ENCODE measurements at regions not wholly inside any gene's neighbourhood (a gene's known extent, or its start where the extent isn't known, plus 50 kb on each side); places are given as distances from the start of the nearest gene placed in this dataset.

DNA sequence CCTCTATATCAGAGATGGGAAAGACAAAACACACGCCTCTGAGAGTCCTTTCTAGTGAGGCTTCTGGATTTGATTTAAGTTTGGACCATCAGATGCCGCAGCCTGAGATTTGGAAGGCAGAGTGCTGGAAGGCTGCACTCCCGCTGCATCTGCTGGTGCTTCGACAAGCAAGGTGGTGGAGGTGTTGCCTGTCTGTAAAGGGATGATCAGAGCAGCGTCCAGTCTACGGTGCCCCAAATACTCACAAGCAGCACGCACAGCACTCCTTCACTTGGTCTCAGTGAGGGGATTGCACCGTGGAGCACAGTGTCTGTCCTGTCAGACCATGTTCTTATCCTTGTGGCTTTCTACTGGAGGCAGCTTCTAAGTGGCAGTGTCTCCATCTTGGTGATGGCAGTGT, 221.4 kb downstream of the GADD45G start:
- Histone ChIP-seq H3K4me1 (ENCODE audit: control insufficient read depth in 2 of 2, insufficient read depth in 2 of 2, low read length in 1 of 2) (peaks cover 0 to 2% of the 10 kb centered on the region in 2 donors), H3K4me3 (ENCODE audit: low read depth in 1 of 2, low read length in 2 of 2) (no peak overlapping the region), H3K36me3 (ENCODE audit: control insufficient read depth in 2 of 2, insufficient read depth in 2 of 2, low read length in 1 of 2) (no peaks in the 10 kb centered on the region), H3K27me3 (ENCODE audit: control insufficient read depth in 1 of 2, insufficient read depth in 2 of 2, low read length in 2 of 2) (peaks cover 0 to 2% of the 10 kb centered on the region in 2 donors), H3K9me3 (ENCODE audit: control insufficient read depth in 2 of 2, insufficient read depth in 1 of 2, low read depth in 1 of 2, low read length in 1 of 2) (no peaks in the 10 kb centered on the region), H3K27ac (ENCODE audit: low read depth in 2 of 2, low read length in 1 of 2) (no peak overlapping the region)
- WGBS, 2 donors = 95% methylated on average over 8 of the region's 8 CpGs

DNA sequence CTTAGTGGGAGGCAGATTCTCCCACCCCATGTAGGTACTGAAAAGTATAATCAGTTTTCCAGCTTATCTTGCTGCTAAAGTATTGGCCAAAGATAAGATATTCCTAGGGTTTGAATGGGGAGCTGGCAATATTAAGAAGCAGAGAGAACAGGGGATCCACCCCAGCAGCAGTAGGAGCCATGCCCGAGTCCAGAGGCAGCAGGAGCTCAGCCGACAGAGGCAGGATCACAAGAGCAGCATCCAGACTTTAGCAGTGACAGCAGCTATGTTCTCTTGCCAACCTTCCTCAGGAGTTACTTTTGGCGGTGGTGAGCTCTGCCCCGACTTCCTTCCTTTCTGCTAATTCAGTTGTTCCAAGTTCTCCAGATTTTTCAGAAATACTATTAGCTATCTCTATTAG, 224.5 kb downstream of the GADD45G start:
- peaks cover 0 to 2% of the 10 kb centered on the region in 2 donors for H3K4me1 ChIP-seq (ENCODE audit: control insufficient read depth in 2 of 2, insufficient read depth in 2 of 2, low read length in 1 of 2)
- no peaks in the 10 kb centered on the region for H3K9me3 ChIP-seq (ENCODE audit: control insufficient read depth in 2 of 2, insufficient read depth in 1 of 2, low read depth in 1 of 2, low read length in 1 of 2)
- no peak overlapping the region for H3K4me3 ChIP-seq (ENCODE audit: low read depth in 1 of 2, low read length in 2 of 2)
- H3K36me3 ChIP-seq (ENCODE audit: control insufficient read depth in 2 of 2, insufficient read depth in 2 of 2, low read length in 1 of 2) = no peaks in the 10 kb centered on the region
- 83 to 89% methylated on average over 4 of the region's 4 CpGs for WGBS, 2 donors
- H3K27ac ChIP-seq (ENCODE audit: low read depth in 2 of 2, low read length in 1 of 2) = no peak overlapping the region
- peaks cover 0 to 2% of the 10 kb centered on the region in 2 donors for H3K27me3 ChIP-seq (ENCODE audit: control insufficient read depth in 1 of 2, insufficient read depth in 2 of 2, low read length in 2 of 2)

DNA sequence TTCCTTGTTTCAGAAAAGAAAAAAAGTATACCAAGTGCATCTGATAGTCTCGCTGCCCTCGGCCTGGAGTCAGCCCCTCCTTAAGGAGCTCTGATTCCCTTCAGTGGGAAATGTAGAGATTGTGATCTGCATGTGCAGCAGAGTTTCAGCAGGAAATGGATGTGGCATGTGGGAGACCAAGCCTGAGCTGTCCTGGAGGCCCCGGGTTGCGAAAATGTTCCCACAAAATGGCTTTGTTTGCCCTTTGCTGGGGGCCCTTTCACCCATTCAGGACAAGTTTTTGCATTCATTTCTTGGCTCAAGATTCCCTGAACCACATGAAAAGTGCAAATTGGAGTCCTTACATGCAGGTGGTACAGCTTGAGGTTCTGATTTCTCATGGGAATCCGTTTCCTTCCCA, 230.9 kb downstream of the GADD45G start:
- 53 to 68% methylated on average over 5 of the region's 5 CpGs for WGBS, 2 donors
- no peaks in the 10 kb centered on the region for H3K9me3 ChIP-seq (ENCODE audit: control insufficient read depth in 2 of 2, insufficient read depth in 1 of 2, low read depth in 1 of 2, low read length in 1 of 2)
- no peak overlapping the region for H3K27ac ChIP-seq (ENCODE audit: low read depth in 2 of 2, low read length in 1 of 2)
- H3K27me3 ChIP-seq (ENCODE audit: control insufficient read depth in 1 of 2, insufficient read depth in 2 of 2, low read length in 2 of 2) = no peaks in the 10 kb centered on the region
- H3K4me1 ChIP-seq (ENCODE audit: control insufficient read depth in 2 of 2, insufficient read depth in 2 of 2, low read length in 1 of 2) = no peaks in the 10 kb centered on the region
- H3K4me3 ChIP-seq (ENCODE audit: low read depth in 1 of 2, low read length in 2 of 2) = no peak overlapping the region
- H3K36me3 ChIP-seq (ENCODE audit: control insufficient read depth in 2 of 2, insufficient read depth in 2 of 2, low read length in 1 of 2) = no peaks in the 10 kb centered on the region

DNA sequence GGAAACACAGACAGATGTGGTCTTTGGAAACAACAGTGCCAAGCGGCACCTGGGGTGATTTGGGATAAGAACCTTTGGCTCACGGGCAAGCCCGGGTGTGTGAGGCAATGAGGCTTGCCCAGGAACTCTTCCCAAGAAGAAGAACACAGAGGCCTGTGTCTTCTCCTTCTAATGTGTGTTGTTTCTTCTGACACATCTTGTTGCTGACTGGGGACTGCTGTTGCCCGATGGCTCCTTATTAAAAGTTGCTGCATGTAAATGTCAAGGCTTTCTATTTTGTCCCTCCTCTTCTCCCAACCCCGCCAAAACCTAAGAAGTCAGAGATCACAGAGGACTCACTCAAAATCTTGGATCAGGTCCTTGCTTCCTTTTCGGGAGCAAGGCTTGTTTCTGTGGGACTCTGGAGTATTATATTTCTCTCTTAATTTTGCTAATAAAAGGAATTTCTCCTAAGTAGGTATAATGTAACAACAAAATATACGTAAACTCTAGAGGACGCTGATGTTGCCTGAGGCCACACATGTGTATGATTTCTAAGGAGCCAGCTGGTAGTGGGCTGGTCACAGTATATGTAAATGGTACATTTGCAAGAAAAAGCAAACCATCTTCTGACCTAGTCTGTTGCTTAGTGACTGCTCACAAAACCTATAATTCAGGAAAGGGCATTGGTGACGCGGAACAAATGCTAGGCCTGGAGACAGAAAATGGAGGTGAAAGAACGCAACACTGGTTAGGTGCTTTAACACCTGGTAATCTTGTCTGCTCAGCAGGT, 232.5 kb downstream of the GADD45G start:
- Histone ChIP-seq H3K27ac (ENCODE audit: low read depth in 2 of 2, low read length in 1 of 2) (no peak overlapping the region), H3K4me1 (ENCODE audit: control insufficient read depth in 2 of 2, insufficient read depth in 2 of 2, low read length in 1 of 2) (no peaks in the 10 kb centered on the region), H3K27me3 (ENCODE audit: control insufficient read depth in 1 of 2, insufficient read depth in 2 of 2, low read length in 2 of 2) (no peaks in the 10 kb centered on the region), H3K36me3 (ENCODE audit: control insufficient read depth in 2 of 2, insufficient read depth in 2 of 2, low read length in 1 of 2) (no peaks in the 10 kb centered on the region), H3K9me3 (ENCODE audit: control insufficient read depth in 2 of 2, insufficient read depth in 1 of 2, low read depth in 1 of 2, low read length in 1 of 2) (no peaks in the 10 kb centered on the region), H3K4me3 (ENCODE audit: low read depth in 1 of 2, low read length in 2 of 2) (no peak overlapping the region)
- WGBS, 2 donors = 59 to 70% methylated on average over 11 of the region's 11 CpGs

DNA sequence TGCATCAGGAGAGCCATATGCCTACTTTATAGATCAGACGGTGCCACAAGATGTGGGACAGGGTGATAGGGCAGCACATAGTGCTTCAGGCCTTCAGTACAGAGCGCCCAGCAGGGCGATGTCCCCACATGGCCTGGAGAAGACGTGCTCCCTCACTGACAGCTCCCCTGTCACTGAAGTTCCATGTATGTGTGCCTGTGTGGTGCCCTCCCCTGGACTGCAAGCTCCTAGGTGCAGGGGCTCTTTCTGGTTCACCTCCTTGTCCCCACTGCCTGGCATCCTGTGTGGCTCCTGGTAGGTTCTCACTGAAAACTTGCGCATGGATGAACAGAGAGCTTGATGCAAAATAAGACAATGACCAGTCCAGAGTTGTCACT, 233.1 kb downstream of the GADD45G start:
- H3K27me3 ChIP-seq (ENCODE audit: control insufficient read depth in 1 of 2, insufficient read depth in 2 of 2, low read length in 2 of 2) = no peaks in the 10 kb centered on the region
- no peak overlapping the region for H3K4me3 ChIP-seq (ENCODE audit: low read depth in 1 of 2, low read length in 2 of 2)
- WGBS, 2 donors = 95% methylated on average over 5 of the region's 5 CpGs
- no peaks in the 10 kb centered on the region for H3K36me3 ChIP-seq (ENCODE audit: control insufficient read depth in 2 of 2, insufficient read depth in 2 of 2, low read length in 1 of 2)
- no peaks in the 10 kb centered on the region for H3K4me1 ChIP-seq (ENCODE audit: control insufficient read depth in 2 of 2, insufficient read depth in 2 of 2, low read length in 1 of 2)
- no peaks in the 10 kb centered on the region for H3K9me3 ChIP-seq (ENCODE audit: control insufficient read depth in 2 of 2, insufficient read depth in 1 of 2, low read depth in 1 of 2, low read length in 1 of 2)
- H3K27ac ChIP-seq (ENCODE audit: low read depth in 2 of 2, low read length in 1 of 2) = no peak overlapping the region

DNA sequence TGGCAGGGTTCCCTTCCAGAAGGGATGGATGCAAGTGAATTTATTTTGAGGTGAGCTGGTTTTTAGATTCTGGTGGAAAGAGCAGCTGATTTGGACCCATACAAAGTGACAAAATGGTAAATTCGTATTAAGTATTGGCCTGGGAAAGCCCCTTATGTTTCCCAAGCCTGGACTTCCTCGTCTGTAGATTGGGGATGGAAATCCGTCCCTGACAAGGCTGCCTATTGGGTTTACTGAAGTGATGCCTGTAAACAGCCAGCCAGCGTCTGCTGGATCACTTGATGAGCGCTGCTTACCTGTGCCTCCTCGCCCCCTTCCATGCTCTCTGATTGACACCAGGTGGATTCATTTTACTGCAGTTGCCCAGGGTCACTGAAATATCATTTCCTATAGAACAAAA, 233.8 kb downstream of the GADD45G start:
- Histone ChIP-seq H3K9me3 (ENCODE audit: control insufficient read depth in 2 of 2, insufficient read depth in 1 of 2, low read depth in 1 of 2, low read length in 1 of 2) (no peaks in the 10 kb centered on the region), H3K27ac (ENCODE audit: low read depth in 2 of 2, low read length in 1 of 2) (no peak overlapping the region), H3K36me3 (ENCODE audit: control insufficient read depth in 2 of 2, insufficient read depth in 2 of 2, low read length in 1 of 2) (no peaks in the 10 kb centered on the region), H3K27me3 (ENCODE audit: control insufficient read depth in 1 of 2, insufficient read depth in 2 of 2, low read length in 2 of 2) (no peaks in the 10 kb centered on the region), H3K4me3 (ENCODE audit: low read depth in 1 of 2, low read length in 2 of 2) (no peak overlapping the region), H3K4me1 (ENCODE audit: control insufficient read depth in 2 of 2, insufficient read depth in 2 of 2, low read length in 1 of 2) (no peaks in the 10 kb centered on the region)
- 74 to 83% methylated on average over 6 of the region's 6 CpGs for WGBS, 2 donors

DNA sequence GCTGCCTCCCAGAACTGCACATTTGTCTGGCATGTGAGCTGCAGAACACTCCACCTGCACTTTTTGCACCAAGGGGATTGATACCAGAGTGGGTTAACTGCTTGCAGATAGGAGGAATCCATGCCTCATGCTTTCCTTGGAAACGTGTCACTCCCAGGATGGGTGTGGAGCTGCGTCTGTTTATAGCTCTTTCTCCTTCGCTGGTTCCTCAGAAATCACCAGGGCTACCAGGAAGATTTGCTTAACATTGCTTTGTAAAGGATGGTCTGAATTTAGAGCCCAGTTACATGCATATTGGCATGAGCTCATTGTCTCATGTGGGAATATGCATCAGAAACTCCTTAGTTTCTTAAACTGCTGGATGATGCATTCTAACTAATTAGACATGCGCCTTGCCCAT, 234.6 kb downstream of the GADD45G start:
- no peak overlapping the region for H3K27ac ChIP-seq (ENCODE audit: low read depth in 2 of 2, low read length in 1 of 2)
- no peaks in the 10 kb centered on the region for H3K9me3 ChIP-seq (ENCODE audit: control insufficient read depth in 2 of 2, insufficient read depth in 1 of 2, low read depth in 1 of 2, low read length in 1 of 2)
- no peak overlapping the region for H3K4me3 ChIP-seq (ENCODE audit: low read depth in 1 of 2, low read length in 2 of 2)
- no peaks in the 10 kb centered on the region for H3K27me3 ChIP-seq (ENCODE audit: control insufficient read depth in 1 of 2, insufficient read depth in 2 of 2, low read length in 2 of 2)
- 51 to 54% methylated on average over 4 of the region's 4 CpGs for WGBS, 2 donors
- H3K4me1 ChIP-seq (ENCODE audit: control insufficient read depth in 2 of 2, insufficient read depth in 2 of 2, low read length in 1 of 2) = peaks cover 0 to 4% of the 10 kb centered on the region in 2 donors
- no peaks in the 10 kb centered on the region for H3K36me3 ChIP-seq (ENCODE audit: control insufficient read depth in 2 of 2, insufficient read depth in 2 of 2, low read length in 1 of 2)

DNA sequence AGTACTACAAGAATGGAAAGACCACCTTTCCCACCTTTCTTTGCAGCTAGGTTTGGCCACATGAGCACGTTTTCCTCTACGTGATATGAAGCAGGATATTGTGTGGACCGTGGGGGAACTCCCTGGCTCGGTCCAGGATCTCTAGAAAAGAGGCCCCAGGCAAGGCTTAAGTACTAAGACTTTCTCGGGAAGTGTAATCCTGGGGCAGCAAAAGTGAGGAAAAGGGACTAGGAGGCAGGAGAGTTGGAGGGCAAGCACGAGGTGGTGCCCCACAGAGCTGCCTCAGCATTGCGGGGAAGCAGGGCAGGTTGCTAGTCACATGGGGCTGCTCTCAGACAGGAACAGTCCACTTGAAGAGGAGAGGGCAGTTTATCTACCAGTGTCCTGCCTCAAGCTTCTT, 235.1 kb downstream of the GADD45G start:
- no peaks in the 10 kb centered on the region for H3K27me3 ChIP-seq (ENCODE audit: control insufficient read depth in 1 of 2, insufficient read depth in 2 of 2, low read length in 2 of 2)
- 59% methylated on average over 7 of the region's 7 CpGs for WGBS, 2 donors
- no peak overlapping the region for H3K27ac ChIP-seq (ENCODE audit: low read depth in 2 of 2, low read length in 1 of 2)
- no peak overlapping the region for H3K4me3 ChIP-seq (ENCODE audit: low read depth in 1 of 2, low read length in 2 of 2)
- peaks cover 0 to 4% of the 10 kb centered on the region in 2 donors for H3K4me1 ChIP-seq (ENCODE audit: control insufficient read depth in 2 of 2, insufficient read depth in 2 of 2, low read length in 1 of 2)
- no peaks in the 10 kb centered on the region for H3K9me3 ChIP-seq (ENCODE audit: control insufficient read depth in 2 of 2, insufficient read depth in 1 of 2, low read depth in 1 of 2, low read length in 1 of 2)
- H3K36me3 ChIP-seq (ENCODE audit: control insufficient read depth in 2 of 2, insufficient read depth in 2 of 2, low read length in 1 of 2) = no peaks in the 10 kb centered on the region

DNA sequence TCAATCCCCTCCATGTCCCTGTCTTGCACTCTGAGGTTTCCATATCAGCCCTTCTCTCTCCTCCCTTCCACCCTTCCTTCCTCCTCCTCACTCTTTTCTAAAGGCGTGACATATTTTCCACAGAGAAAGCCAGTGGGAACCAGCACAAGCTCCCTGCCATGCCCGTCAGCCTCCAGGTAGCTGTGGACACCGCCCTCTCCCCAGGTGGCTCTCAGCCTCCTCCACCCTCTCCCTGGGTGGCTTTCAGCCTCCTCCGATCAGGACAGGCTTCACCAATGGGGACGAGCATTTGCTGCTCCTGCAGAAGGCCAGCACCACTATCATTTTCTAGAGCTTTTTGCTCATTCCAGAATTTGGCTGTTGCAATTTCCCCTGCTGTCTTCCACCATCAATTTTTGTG, 236.6 kb downstream of the GADD45G start:
- Histone ChIP-seq H3K4me3 (ENCODE audit: low read depth in 1 of 2, low read length in 2 of 2) (no peak overlapping the region), H3K4me1 (ENCODE audit: control insufficient read depth in 2 of 2, insufficient read depth in 2 of 2, low read length in 1 of 2) (peaks cover 0 to 4% of the 10 kb centered on the region in 2 donors)

DNA sequence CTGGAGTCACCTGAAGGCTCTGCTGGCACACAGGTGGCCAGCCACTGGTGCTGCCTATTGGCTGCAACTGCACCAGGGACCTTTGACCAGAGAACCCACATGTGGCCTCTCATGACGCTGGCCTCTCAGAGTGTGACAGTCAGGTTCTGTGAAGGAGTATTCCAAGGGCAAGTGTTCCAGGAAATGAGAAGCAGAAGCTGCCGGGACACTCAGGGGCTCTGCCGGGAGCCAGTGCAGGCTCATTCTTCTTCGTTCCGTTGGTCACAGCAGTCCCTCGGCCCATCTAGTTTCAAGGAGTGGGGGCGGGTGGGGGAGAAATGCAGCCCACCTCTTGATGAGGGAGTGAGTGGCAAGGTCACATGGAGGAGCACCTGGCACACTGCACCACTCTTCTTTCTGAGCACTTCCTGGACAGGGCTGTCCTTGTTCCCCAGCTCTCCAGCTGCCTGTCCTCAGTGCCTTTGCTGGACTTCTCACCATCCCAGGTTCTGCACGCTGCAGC, 237.5 kb downstream of the GADD45G start:
- H3K4me3 ChIP-seq (ENCODE audit: low read depth in 1 of 2, low read length in 2 of 2) = no peak overlapping the region
- no peaks in the 10 kb centered on the region for H3K36me3 ChIP-seq (ENCODE audit: control insufficient read depth in 2 of 2, insufficient read depth in 2 of 2, low read length in 1 of 2)
- no peaks in the 10 kb centered on the region for H3K27me3 ChIP-seq (ENCODE audit: control insufficient read depth in 1 of 2, insufficient read depth in 2 of 2, low read length in 2 of 2)
- no peak overlapping the region for H3K27ac ChIP-seq (ENCODE audit: low read depth in 2 of 2, low read length in 1 of 2)
- no peaks in the 10 kb centered on the region for H3K9me3 ChIP-seq (ENCODE audit: control insufficient read depth in 2 of 2, insufficient read depth in 1 of 2, low read depth in 1 of 2, low read length in 1 of 2)
- peaks cover 0 to 4% of the 10 kb centered on the region in 2 donors for H3K4me1 ChIP-seq (ENCODE audit: control insufficient read depth in 2 of 2, insufficient read depth in 2 of 2, low read length in 1 of 2)
- 71 to 89% methylated on average over 8 of the region's 8 CpGs for WGBS, 2 donors

More for the DNA sequence above, 236.6 kb downstream of the GADD45G start:
- 93 to 95% methylated on average over 5 of the region's 5 CpGs for WGBS, 2 donors
- H3K27ac ChIP-seq (ENCODE audit: low read depth in 2 of 2, low read length in 1 of 2) = no peak overlapping the region
- no peaks in the 10 kb centered on the region for H3K36me3 ChIP-seq (ENCODE audit: control insufficient read depth in 2 of 2, insufficient read depth in 2 of 2, low read length in 1 of 2)
- no peaks in the 10 kb centered on the region for H3K27me3 ChIP-seq (ENCODE audit: control insufficient read depth in 1 of 2, insufficient read depth in 2 of 2, low read length in 2 of 2)
- no peaks in the 10 kb centered on the region for H3K9me3 ChIP-seq (ENCODE audit: control insufficient read depth in 2 of 2, insufficient read depth in 1 of 2, low read depth in 1 of 2, low read length in 1 of 2)
